GM12878 (cell line): ENCODE measurements at regions not wholly inside any gene's neighbourhood (a gene's known extent, or its start where the extent isn't known, plus 50 kb on each side); places are given as distances from the start of the nearest gene placed in this dataset.

Source experiments
- ATAC-seq: fragments of 200-7000 bp; cut with Tn5 transposase; 3 replicates; pipeline ENCODE4 v1.9.1; 2020; ENCODE audit warnings: mild to moderate bottlenecking, moderate library complexity
- BruUV-seq: library from RNA; stranded (reverse); fragments of 400-500 nt; replicated peaks from 2 replicates; lab custom pipeline; 2021; lab: Mats Ljungman, UMichigan
- CTCF ChIA-PET: fragments of 300-600 bp; sonication (Branson Sonifier 250); formaldehyde crosslinking; extraction: SDS; loops from one replicate; lab custom pipeline; 2021; ENCODE audit warnings: inconsistent platforms; lab: Yijun Ruan, JAX
- POLR2A ChIA-PET: fragments of 350-600 bp; formaldehyde crosslinking; extraction: SDS; loops from one replicate; lab custom pipeline; 2021; ENCODE audit warnings: inconsistent platforms; lab: Charles Lee
- RAD21 ChIA-PET: fragments of 300-600 bp; sonication (Branson Sonifier 250); formaldehyde crosslinking; loops from one replicate; lab custom pipeline; 2023; ENCODE audit warnings: antibody characterized with exemption; ENCODE audit not compliant: unreplicated experiment; lab: Charles Lee
- SMC1A ChIA-PET: fragments of 300-600 bp; sonication (Branson Sonifier 250); formaldehyde crosslinking; loops from one replicate; lab custom pipeline; 2023; ENCODE audit not compliant: unreplicated experiment, uncharacterized antibody; lab: Charles Lee
- DNase-seq: peaks from one replicate; pipeline ENCODE4 v3.0.0-alpha.2; 2011; ENCODE audit warnings: low read depth, low spot score
- FAIRE-seq: peaks from 3 replicates; lab custom pipeline; 2011; peaks lifted over from hg19 to GRCh38; lab: Jason Lieb, UNC
- H2AFZ ChIP-seq: 2 replicates; pipeline ENCODE4 v1.6.0; 2011; ENCODE audit warnings: low read depth, low read length, control low read depth; ENCODE audit not compliant: control insufficient read depth
- H3K27ac ChIP-seq: 2 replicates; pipeline ENCODE4 v1.5.1; 2011; ENCODE audit warnings: control low read depth; ENCODE audit not compliant: control insufficient read depth, insufficient read depth
- H3K27me3 ChIP-seq, 2 experiments: replicated peaks in 1 of 2; 2 replicates each; pipeline versions ENCODE4 v1.6.0 to v1.6.1; 2011; ENCODE audit warnings: low read length in 1 of 2; ENCODE audit not compliant: control insufficient read depth in 2 of 2, insufficient read depth in 2 of 2
- H3K36me3 ChIP-seq, 2 experiments: 2 replicates each; pipeline ENCODE4 v1.5.1; 2011; ENCODE audit warnings: low read length in 1 of 2; ENCODE audit not compliant: control insufficient read depth in 2 of 2, insufficient read depth in 2 of 2
- H3K4me1 ChIP-seq: 2 replicates; pipeline ENCODE4 v1.6.1; 2011; ENCODE audit warnings: mild to moderate bottlenecking, low read length, moderate library complexity, mixed read lengths; ENCODE audit not compliant: control insufficient read depth, insufficient read depth
- H3K4me2 ChIP-seq: 2 replicates; pipeline ENCODE4 v1.6.0; 2011; ENCODE audit warnings: control low read depth; ENCODE audit not compliant: control insufficient read depth, insufficient read depth
- H3K4me3 ChIP-seq: fragments of 200-600 bp; sonication (generic); 2 replicates; pipeline ENCODE4 v1.5.1; 2016
- H3K79me2 ChIP-seq: 2 replicates; pipeline ENCODE4 v1.6.0; 2011; ENCODE audit warnings: low read length; ENCODE audit not compliant: control insufficient read depth, insufficient read depth
- H3K9ac ChIP-seq: 2 replicates; pipeline ENCODE4 v1.8.0; 2011; ENCODE audit warnings: low read length, control low read depth, mixed read lengths; ENCODE audit not compliant: control insufficient read depth, insufficient read depth
- H3K9me3 ChIP-seq: replicated peaks from 3 replicates; pipeline ENCODE4 v1.5.1; 2011; ENCODE audit warnings: mild to moderate bottlenecking, low read length; ENCODE audit not compliant: control insufficient read depth, insufficient read depth
- H4K20me1 ChIP-seq: 2 replicates; pipeline ENCODE4 v1.6.0; 2011; ENCODE audit not compliant: control insufficient read depth, insufficient read depth
- BHLHE40 ChIP-seq, 2 experiments: fragments of 450-650 bp in 1 of 2; IDR thresholded peaks; 2 replicates each; pipeline ENCODE4 v1.6.1; 2011 to 2017; ENCODE audit warnings: low read depth in 2 of 2, borderline replicate concordance in 1 of 2, improper control_type of control experiment in 1 of 2, low read length in 1 of 2, mild to moderate bottlenecking in 1 of 2
- HCFC1 ChIP-seq: fragments of 150-350 bp; IDR thresholded peaks from 2 replicates; pipeline ENCODE4 v1.6.1; 2014; ENCODE audit warnings: low read length
- IKZF2 ChIP-seq, 2 experiments: fragments of 450-650 bp; IDR thresholded peaks; 2 replicates each; pipeline ENCODE4 v1.6.1; 2017; ENCODE audit warnings: mild to moderate bottlenecking in 2 of 2, moderate library complexity in 2 of 2
- MTA2 ChIP-seq: fragments of 450-650 bp; IDR thresholded peaks from 2 replicates; pipeline ENCODE4 v1.6.1; 2016; ENCODE audit warnings: low read depth, mild to moderate bottlenecking, moderate library complexity
- MYB ChIP-seq: fragments of 150-350 bp; IDR thresholded peaks from 2 replicates; pipeline ENCODE4 v1.6.1; 2014; ENCODE audit warnings: mild to moderate bottlenecking, low read depth, low read length, borderline replicate concordance
- NFYB ChIP-seq: IDR thresholded peaks from 2 replicates; pipeline ENCODE4 v1.6.1; 2011; ENCODE audit warnings: low read depth, mild to moderate bottlenecking, low read length, improper control_type of control experiment, moderate library complexity; ENCODE audit not compliant: insufficient read depth
- RAD21 ChIP-seq: IDR thresholded peaks from 2 replicates; pipeline ENCODE4 v1.6.1; 2011; ENCODE audit warnings: mild to moderate bottlenecking, low read depth, low read length, moderate library complexity; ENCODE audit not compliant: insufficient read depth
- SMARCA5 ChIP-seq: fragments of 450-650 bp; IDR thresholded peaks from 2 replicates; pipeline ENCODE4 v1.6.1; 2017; ENCODE audit warnings: mild to moderate bottlenecking
- STAT3 ChIP-seq: IDR thresholded peaks from 2 replicates; pipeline ENCODE4 v1.6.1; 2011; ENCODE audit warnings: low read depth, low read length, improper control_type of control experiment
- SUZ12 ChIP-seq: fragments of 200-600 bp; sonication (generic); IDR thresholded peaks from one replicate; pipeline ENCODE4 v1.6.1; 2018; ENCODE audit warnings: antibody characterized with exemption, mild to moderate bottlenecking; ENCODE audit not compliant: unreplicated experiment
- ZSCAN29 ChIP-seq: fragments of 450-650 bp; IDR thresholded peaks from 2 replicates; pipeline ENCODE4 v1.6.1; 2017; ENCODE audit warnings: mild to moderate bottlenecking, moderate library complexity
- WGBS: methylation state at CpG from one replicate; pipeline ENCODE4 v1.1.6; 2016; ENCODE audit warnings: low lambda C conversion rate; ENCODE audit not compliant: insufficient replicate concordance, insufficient coverage; ENCODE audit errors: missing lambda C conversion rate; 5-methylcytosine and 5-hydroxymethylcytosine counted together
- in situ Hi-C: fragments of 300-500 bp; cut with MboI; formaldehyde crosslinking; loops from 9 replicates; pipeline ENCODE4 v1.14.3; 2018; ENCODE audit warnings: mixed read lengths
- intact Hi-C: fragments of 100-400 bp; cut with micrococcal nuclease; formaldehyde crosslinking; loops from one replicate; pipeline ENCODE4 v1.14.2; 2022; ENCODE audit not compliant: unreplicated experiment
- TF ChIP-seq, protein P1 (sequence below): fragments of 450-650 bp; IDR thresholded peaks from 2 replicates; pipeline ENCODE4 v1.6.1; 2018; ENCODE audit warnings: mild to moderate bottlenecking, low read depth, moderate library complexity; ENCODE audit not compliant: partially characterized antibody
- TF ChIP-seq, protein P2 (sequence below): IDR thresholded peaks from 2 replicates; pipeline ENCODE4 v1.6.1; 2011; ENCODE audit warnings: low read depth, low read length, improper control_type of control experiment, borderline replicate concordance
- TF ChIP-seq, protein P3 (sequence below): fragments of 450-650 bp; IDR thresholded peaks from 2 replicates; pipeline ENCODE4 v1.6.1; 2016; ENCODE audit warnings: mild to moderate bottlenecking

DNA sequence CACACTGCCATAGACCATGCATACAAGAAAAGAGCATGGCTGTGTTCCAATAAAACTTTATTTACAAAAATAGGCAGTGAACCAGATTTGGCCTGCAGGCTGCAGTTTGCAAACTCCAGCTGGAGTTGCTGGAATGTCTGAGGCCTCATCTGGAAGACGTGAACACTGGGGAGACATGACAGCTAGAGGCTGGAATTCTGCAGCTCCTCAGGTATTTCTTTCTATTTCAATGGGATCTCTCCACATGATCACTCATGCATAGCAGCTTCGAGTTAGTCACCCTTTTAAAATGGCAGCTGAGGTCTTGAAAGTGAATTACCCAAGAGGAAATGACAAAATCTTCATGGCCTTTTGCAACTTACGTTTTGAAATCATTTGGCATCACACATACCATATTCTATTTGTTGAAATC, 52.6 kb upstream of the BET1 start (continued):
- TF ChIP-seq, protein P1, sequence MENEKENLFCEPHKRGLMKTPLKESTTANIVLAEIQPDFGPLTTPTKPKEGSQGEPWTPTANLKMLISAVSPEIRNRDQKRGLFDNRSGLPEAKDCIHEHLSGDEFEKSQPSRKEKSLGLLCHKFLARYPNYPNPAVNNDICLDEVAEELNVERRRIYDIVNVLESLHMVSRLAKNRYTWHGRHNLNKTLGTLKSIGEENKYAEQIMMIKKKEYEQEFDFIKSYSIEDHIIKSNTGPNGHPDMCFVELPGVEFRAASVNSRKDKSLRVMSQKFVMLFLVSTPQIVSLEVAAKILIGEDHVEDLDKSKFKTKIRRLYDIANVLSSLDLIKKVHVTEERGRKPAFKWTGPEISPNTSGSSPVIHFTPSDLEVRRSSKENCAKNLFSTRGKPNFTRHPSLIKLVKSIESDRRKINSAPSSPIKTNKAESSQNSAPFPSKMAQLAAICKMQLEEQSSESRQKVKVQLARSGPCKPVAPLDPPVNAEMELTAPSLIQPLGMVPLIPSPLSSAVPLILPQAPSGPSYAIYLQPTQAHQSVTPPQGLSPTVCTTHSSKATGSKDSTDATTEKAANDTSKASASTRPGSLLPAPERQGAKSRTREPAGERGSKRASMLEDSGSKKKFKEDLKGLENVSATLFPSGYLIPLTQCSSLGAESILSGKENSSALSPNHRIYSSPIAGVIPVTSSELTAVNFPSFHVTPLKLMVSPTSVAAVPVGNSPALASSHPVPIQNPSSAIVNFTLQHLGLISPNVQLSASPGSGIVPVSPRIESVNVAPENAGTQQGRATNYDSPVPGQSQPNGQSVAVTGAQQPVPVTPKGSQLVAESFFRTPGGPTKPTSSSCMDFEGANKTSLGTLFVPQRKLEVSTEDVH: no peak
- TF ChIP-seq ZSCAN29 (no peak), RAD21 (no peak)

DNA sequence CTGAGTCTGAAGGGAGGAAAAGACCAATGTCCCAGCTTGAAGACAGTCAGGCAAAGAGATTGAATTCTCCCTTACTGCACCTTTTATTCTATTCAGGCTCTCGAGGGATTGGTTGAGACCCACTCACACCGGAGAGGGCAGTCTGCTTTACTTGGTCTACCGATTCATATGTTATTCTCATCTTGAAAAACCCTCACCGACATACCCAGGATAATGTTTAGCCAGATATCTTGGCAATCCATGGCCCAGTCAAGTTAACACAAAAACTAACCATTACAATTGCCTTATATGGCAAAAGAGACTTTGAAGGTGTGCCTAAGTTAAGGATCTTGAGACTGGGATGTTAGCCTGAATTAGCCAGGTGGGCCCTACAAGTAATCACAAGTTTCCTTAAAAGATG, 53.8 kb upstream of the BET1 start:
- FAIRE-seq (no peak), ATAC-seq (no peak), DNase-seq (no peak)
- 97% methylated on average over 4 of the region's 4 CpGs for WGBS
- H3K9ac ChIP-seq: no peak overlapping the region
- no peak for TF ChIP-seq NFYB
- TF ChIP-seq MYB: no peak
- TF ChIP-seq BHLHE40 (IDR thresholded peaks at IDR 0.05; ENCODE audit: borderline replicate concordance in 1 of 2, low read depth in 2 of 2, low read length in 1 of 2): no peak
- TF ChIP-seq IKZF2 (IDR thresholded peaks at IDR 0.05): no peak
- no peak for TF ChIP-seq MTA2
- TF ChIP-seq, protein P2, sequence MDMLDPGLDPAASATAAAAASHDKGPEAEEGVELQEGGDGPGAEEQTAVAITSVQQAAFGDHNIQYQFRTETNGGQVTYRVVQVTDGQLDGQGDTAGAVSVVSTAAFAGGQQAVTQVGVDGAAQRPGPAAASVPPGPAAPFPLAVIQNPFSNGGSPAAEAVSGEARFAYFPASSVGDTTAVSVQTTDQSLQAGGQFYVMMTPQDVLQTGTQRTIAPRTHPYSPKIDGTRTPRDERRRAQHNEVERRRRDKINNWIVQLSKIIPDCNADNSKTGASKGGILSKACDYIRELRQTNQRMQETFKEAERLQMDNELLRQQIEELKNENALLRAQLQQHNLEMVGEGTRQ: no peak
- TF ChIP-seq, protein P3, sequence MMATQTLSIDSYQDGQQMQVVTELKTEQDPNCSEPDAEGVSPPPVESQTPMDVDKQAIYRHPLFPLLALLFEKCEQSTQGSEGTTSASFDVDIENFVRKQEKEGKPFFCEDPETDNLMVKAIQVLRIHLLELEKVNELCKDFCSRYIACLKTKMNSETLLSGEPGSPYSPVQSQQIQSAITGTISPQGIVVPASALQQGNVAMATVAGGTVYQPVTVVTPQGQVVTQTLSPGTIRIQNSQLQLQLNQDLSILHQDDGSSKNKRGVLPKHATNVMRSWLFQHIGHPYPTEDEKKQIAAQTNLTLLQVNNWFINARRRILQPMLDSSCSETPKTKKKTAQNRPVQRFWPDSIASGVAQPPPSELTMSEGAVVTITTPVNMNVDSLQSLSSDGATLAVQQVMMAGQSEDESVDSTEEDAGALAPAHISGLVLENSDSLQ: no peak
- TF ChIP-seq STAT3: no peak
- no peak for TF ChIP-seq HCFC1
- no peak for TF ChIP-seq SUZ12
- no peak for TF ChIP-seq SMARCA5
- H3K79me2 ChIP-seq: no peaks in the 10 kb centered on the region
- in situ Hi-C loops (no loop called here), intact Hi-C loops (no loop called here)
- H3K27me3 ChIP-seq: no peaks in the 10 kb centered on the region
- ChIA-PET POLR2A (no interaction called here), SMC1A (no interaction called here), CTCF (no interaction called here), RAD21 (no interaction called here)
- H3K4me3 ChIP-seq: no peak overlapping the region
- H2AFZ ChIP-seq: no peak overlapping the region
- H3K27ac ChIP-seq: no peak overlapping the region
- peaks cover 11% of the 10 kb centered on the region; the same call in 1 of the 2 replicates for H3K4me1 ChIP-seq
- no peaks in the 10 kb centered on the region for H3K36me3 ChIP-seq
- peaks cover 2% of the 10 kb centered on the region; the same call in 1 of the 3 replicates for H3K9me3 ChIP-seq
- H3K4me2 ChIP-seq: no peak overlapping the region
- no TSS peak for BruUV-seq
- H4K20me1 ChIP-seq: no peaks in the 10 kb centered on the region
